SK-N-SH (cell line): ENCODE measurements at regions not wholly inside any gene's neighbourhood (a gene's known extent, or its start where the extent isn't known, plus 50 kb on each side); places are given as distances from the start of the nearest gene placed in this dataset.

ENCODE experiments used
- CTCF ChIA-PET: fragments of 300-600, 350-600 bp; formaldehyde crosslinking; extraction: SDS; loops from one replicate; lab custom pipeline; 2021; lab: Yijun Ruan, JAX
- POLR2A ChIA-PET: fragments of 350-600 bp; sonication (Branson Sonifier 250); formaldehyde crosslinking; extraction: SDS; loops from one replicate; lab custom pipeline; 2020; ENCODE audit warnings: antibody characterized with exemption, inconsistent platforms; lab: Yijun Ruan, JAX
- DNase-seq: peaks from one replicate; pipeline ENCODE4 v3.0.0; 2012
- H2AFZ ChIP-seq: fragments of 200-600 bp; sonication (generic); 2 replicates; pipeline ENCODE4 v1.8.1; 2016; ENCODE audit warnings: antibody characterized with exemption, mild to moderate bottlenecking, low read depth
- H3F3A ChIP-seq: fragments of 200-600 bp; sonication (generic); replicated peaks from 2 replicates; pipeline ENCODE3; 2016; ENCODE audit warnings: antibody characterized with exemption, mild to moderate bottlenecking; ENCODE audit not compliant: insufficient read depth
- H3K27ac ChIP-seq, 2 experiments: fragments of 200-500 bp in 1 of 2; fragments of 200-600 bp in 1 of 2; sonication (Bioruptor generic) in 1 of 2; sonication (generic), shearing (Covaris generic) in 1 of 2; 2 replicates each; pipeline versions ENCODE4 v1.5.1 to v1.6.1; 2014 to 2016; ENCODE audit warnings: low read depth in 2 of 2, inconsistent platforms in 1 of 2, low read length in 1 of 2, mild to moderate bottlenecking in 1 of 2, mixed read lengths in 1 of 2
- H3K27me3 ChIP-seq: fragments of 200-600 bp; sonication (generic), shearing (Covaris generic); 2 replicates; pipeline ENCODE4 v1.6.1; 2016; ENCODE audit warnings: mixed run types; ENCODE audit not compliant: insufficient read depth
- H3K36me3 ChIP-seq, 2 experiments: fragments of 200-500 bp in 1 of 2; fragments of 200-600 bp in 1 of 2; sonication (Bioruptor generic) in 1 of 2; sonication (generic) in 1 of 2; replicated peaks in 1 of 2; 2 replicates each; pipeline versions ENCODE3 to v1.5.1; 2014 to 2016; ENCODE audit warnings: low read length in 1 of 2, mild to moderate bottlenecking in 1 of 2; ENCODE audit not compliant: insufficient read depth in 2 of 2, control insufficient read depth in 1 of 2
- H3K4me1 ChIP-seq, 2 experiments: fragments of 200-500 bp in 1 of 2; fragments of 200-600 bp in 1 of 2; sonication (Bioruptor generic) in 1 of 2; sonication (generic), shearing (Covaris generic) in 1 of 2; 2 replicates each; pipeline versions ENCODE4 v1.5.1 to v1.6.1; 2014 to 2016; ENCODE audit warnings: low read depth in 1 of 2, low read length in 1 of 2, mixed run types in 1 of 2; ENCODE audit not compliant: insufficient read depth in 2 of 2, control insufficient read depth in 1 of 2
- H3K4me2 ChIP-seq: fragments of 200-600 bp; sonication (generic), shearing (Covaris generic); 2 replicates; pipeline ENCODE4 v1.6.1; 2017; ENCODE audit warnings: mixed run types
- H3K4me3 ChIP-seq, 2 experiments: fragments of 200-500 bp in 1 of 2; fragments of 200-600 bp in 1 of 2; sonication (Bioruptor generic) in 1 of 2; sonication (generic), shearing (Covaris generic) in 1 of 2; 2 replicates each; pipeline versions ENCODE4 v1.5.1 to v1.8.1; 2014 to 2016; ENCODE audit warnings: low read depth in 2 of 2, inconsistent platforms in 1 of 2, low read length in 1 of 2, mild to moderate bottlenecking in 1 of 2, mixed read lengths in 1 of 2, moderate library complexity in 1 of 2
- H3K79me2 ChIP-seq: fragments of 200-600 bp; sonication (generic); 2 replicates; pipeline ENCODE4 v1.8.1; 2017; ENCODE audit warnings: mild to moderate bottlenecking; ENCODE audit not compliant: insufficient read depth
- H3K9ac ChIP-seq: fragments of 200-600 bp; sonication (generic); 2 replicates; pipeline ENCODE4 v1.6.1; 2017; ENCODE audit warnings: mixed run types
- H3K9me2 ChIP-seq: fragments of 200-600 bp; sonication (generic); 2 replicates; pipeline ENCODE4 v1.6.1; 2017; ENCODE audit warnings: mixed run types
- H3K9me3 ChIP-seq: fragments of 200-600 bp; sonication (generic); 2 replicates; pipeline ENCODE4 v1.6.1; 2017; ENCODE audit warnings: mixed run types, mild to moderate bottlenecking, moderate library complexity
- H4K20me1 ChIP-seq: fragments of 200-600 bp; sonication (generic); 2 replicates; pipeline ENCODE4 v1.6.1; 2017; ENCODE audit warnings: mild to moderate bottlenecking, mixed run types; ENCODE audit not compliant: insufficient read depth
- CHD2 ChIP-seq: fragments of 150-350 bp; IDR thresholded peaks from 2 replicates; pipeline ENCODE4 v1.6.1; 2018; ENCODE audit warnings: low read length; ENCODE audit not compliant: partially characterized antibody
- ELF1 ChIP-seq: IDR thresholded peaks from 2 replicates; pipeline ENCODE4 v1.4.0; 2012
- EP300 ChIP-seq, 2 experiments: IDR thresholded peaks; 2 replicates each; pipeline versions ENCODE4 v1.4.0 to v1.6.1; 2012; ENCODE audit warnings: borderline replicate concordance in 1 of 2, low read depth in 1 of 2, low read length in 1 of 2
- FOXJ3 ChIP-seq: sonication (generic); formaldehyde crosslinking; IDR thresholded peaks from 2 replicates; pipeline ENCODE4 v1.5.1; 2020; ENCODE audit warnings: mild to moderate bottlenecking, missing genetic modification reagents
- IRF3 ChIP-seq: fragments of 150-350 bp; IDR thresholded peaks from 2 replicates; pipeline ENCODE4 v1.6.1; 2016; ENCODE audit warnings: mild to moderate bottlenecking, low read depth, low read length
- JUND ChIP-seq: IDR thresholded peaks from 2 replicates; pipeline ENCODE4 v1.4.0; 2012
- MAX ChIP-seq: IDR thresholded peaks from 2 replicates; pipeline ENCODE4 v1.4.0; 2012; ENCODE audit warnings: low read depth
- MEF2A ChIP-seq: IDR thresholded peaks from 2 replicates; pipeline ENCODE4 v1.4.0; 2012; ENCODE audit warnings: low read depth, borderline replicate concordance
- NFIC ChIP-seq: IDR thresholded peaks from 2 replicates; pipeline ENCODE4 v1.4.0; 2012; ENCODE audit warnings: borderline replicate concordance
- POLR2AphosphoS5 ChIP-seq: IDR thresholded peaks from 2 replicates; pipeline ENCODE4 v1.6.1; 2012; ENCODE audit warnings: low read depth, low read length
- RAD21 ChIP-seq: IDR thresholded peaks from 2 replicates; pipeline ENCODE4 v1.6.1; 2012; ENCODE audit warnings: mild to moderate bottlenecking, low read length
- SIN3A ChIP-seq: IDR thresholded peaks from 2 replicates; pipeline ENCODE4 v1.6.1; 2012; ENCODE audit warnings: low read depth, mild to moderate bottlenecking, low read length, moderate library complexity, borderline replicate concordance
- SMC3 ChIP-seq: IDR thresholded peaks from 2 replicates; pipeline ENCODE4 v1.6.1; 2012; ENCODE audit warnings: low read depth, low read length, improper control_type of control experiment
- TAF1 ChIP-seq: IDR thresholded peaks from 2 replicates; pipeline ENCODE4 v1.6.1; 2012; ENCODE audit warnings: low read depth, mild to moderate bottlenecking, low read length, moderate library complexity, borderline replicate concordance
- TCF12 ChIP-seq: IDR thresholded peaks from 2 replicates; pipeline ENCODE4 v1.4.0; 2012
- TEAD4 ChIP-seq: IDR thresholded peaks from 2 replicates; pipeline ENCODE4 v1.4.0; 2012; ENCODE audit warnings: mild to moderate bottlenecking, borderline replicate concordance; ENCODE audit not compliant: insufficient read depth
- USF1 ChIP-seq: IDR thresholded peaks from 2 replicates; pipeline ENCODE4 v1.4.0; 2012; ENCODE audit warnings: low read depth, borderline replicate concordance
- USF2 ChIP-seq: fragments of 150-350 bp; IDR thresholded peaks from 2 replicates; pipeline ENCODE4 v1.6.1; 2017; ENCODE audit warnings: antibody characterized with exemption, low read length, low read depth, borderline replicate concordance
- WGBS: methylation state at CpG from one replicate; pipeline ENCODE4 v1.1.6; 2017; ENCODE audit warnings: low lambda C conversion rate; 5-methylcytosine and 5-hydroxymethylcytosine counted together

- TF ChIP-seq SMC3 (no peak), NFIC (no peak), ELF1 (no peak), MEF2A (no peak), MAX (no peak)
- TF ChIP-seq, all 33 proteins: peak for 0
Measured at GRCh38 chr4:1554246-1554875, 129.8 kb downstream of the FAM53A start (continued).

GRCh38 chr4:1553365-1553764 lies 130.7 kb downstream of the FAM53A start:
- peaks cover 0 to 3% of the 10 kb centered on the region in 2 experiments; a peak in 1 of 4 replicates for H3K4me1 ChIP-seq
- WGBS = 34% methylated on average over 10 of the region's 18 CpGs
- no peak overlapping the region for H2AFZ ChIP-seq
- H3F3A ChIP-seq = no peaks in the 10 kb centered on the region
- H3K79me2 ChIP-seq = no peaks in the 10 kb centered on the region
- no peak for TF ChIP-seq TCF12
- no peak for TF ChIP-seq JUND
- TF ChIP-seq MAX = no peak
- no peak for TF ChIP-seq IRF3
- H3K36me3 ChIP-seq = no peaks in the 10 kb centered on the region
- H3K9me3 ChIP-seq = no peaks in the 10 kb centered on the region
- no peak overlapping the region for H3K4me2 ChIP-seq
- no peaks in the 10 kb centered on the region for H3K9me2 ChIP-seq
- ChIA-PET CTCF (interaction anchor here (1.7 kb wide), 1 partner anchor 40 kb away, joined by 8 read pairs; no protein-coding TSS in a partner anchor), POLR2A (no interaction called here)
- H3K27me3 ChIP-seq = peaks cover 61% of the 10 kb centered on the region
- H4K20me1 ChIP-seq = no peaks in the 10 kb centered on the region
- H3K27ac ChIP-seq = no peak overlapping the region
- H3K9ac ChIP-seq = no peak overlapping the region
- no peak for DNase-seq
- H3K4me3 ChIP-seq = no peak overlapping the region

GRCh38 chr4:1552451-1552850 lies 131.7 kb downstream of the FAM53A start:
- Histone ChIP-seq H3K27ac (no peak overlapping the region), H3K36me3 (no peaks in the 10 kb centered on the region), H3K9me2 (no peaks in the 10 kb centered on the region), H3F3A (no peaks in the 10 kb centered on the region), H3K4me1 (peaks cover 0 to 3% of the 10 kb centered on the region in 2 experiments; a peak in 1 of 4 replicates), H3K9ac (no peak overlapping the region), H3K4me3 (no peak overlapping the region), H3K79me2 (no peaks in the 10 kb centered on the region), H4K20me1 (no peaks in the 10 kb centered on the region), H3K27me3 (peaks cover 61% of the 10 kb centered on the region), H2AFZ (no peak overlapping the region), H3K4me2 (no peak overlapping the region), H3K9me3 (no peaks in the 10 kb centered on the region)
- no peak for TF ChIP-seq NFIC
- TF ChIP-seq FOXJ3 = no peak
- no peak for TF ChIP-seq MAX
- no peak for TF ChIP-seq EP300 (IDR thresholded peaks at IDR 0.05; ENCODE audit: borderline replicate concordance in 1 of 2, low read depth in 1 of 2, low read length in 1 of 2)
- no peak for TF ChIP-seq IRF3
- TF ChIP-seq RAD21 = no peak
- TF ChIP-seq CHD2 = no peak
- no peak for TF ChIP-seq TEAD4
- TF ChIP-seq USF1 = no peak
- no peak for TF ChIP-seq ELF1
- no peak for TF ChIP-seq SIN3A
- no peak for TF ChIP-seq USF2
- no peak for TF ChIP-seq TAF1
- no peak for TF ChIP-seq POLR2AphosphoS5
- WGBS = 91% methylated on average over 4 of the region's 17 CpGs
- ChIA-PET CTCF (interaction anchor here (0.8 to 1.7 kb wide), 3 partner anchors 39 to 197 kb away, joined by 3 to 8 read pairs (median 5); no protein-coding TSS in a partner anchor), POLR2A (interaction anchor here (0.6 kb wide), 1 partner anchor 295 kb away, joined by 4 read pairs; no protein-coding TSS in a partner anchor)
- DNase-seq = no peak
